GM12801 (cell line): ENCODE measurements at regions not wholly inside any gene's neighbourhood (a gene's known extent, or its start where the extent isn't known, plus 50 kb on each side); places are given as distances from the start of the nearest gene placed in this dataset.

ENCODE experiments used
- TF ChIP-seq, protein P1 (sequence below): IDR thresholded peaks from one replicate; pipeline ENCODE4 v1.5.1; 2011; ENCODE audit warnings: control low read depth; ENCODE audit not compliant: insufficient read length; ENCODE audit errors: extremely low read depth

DNA sequence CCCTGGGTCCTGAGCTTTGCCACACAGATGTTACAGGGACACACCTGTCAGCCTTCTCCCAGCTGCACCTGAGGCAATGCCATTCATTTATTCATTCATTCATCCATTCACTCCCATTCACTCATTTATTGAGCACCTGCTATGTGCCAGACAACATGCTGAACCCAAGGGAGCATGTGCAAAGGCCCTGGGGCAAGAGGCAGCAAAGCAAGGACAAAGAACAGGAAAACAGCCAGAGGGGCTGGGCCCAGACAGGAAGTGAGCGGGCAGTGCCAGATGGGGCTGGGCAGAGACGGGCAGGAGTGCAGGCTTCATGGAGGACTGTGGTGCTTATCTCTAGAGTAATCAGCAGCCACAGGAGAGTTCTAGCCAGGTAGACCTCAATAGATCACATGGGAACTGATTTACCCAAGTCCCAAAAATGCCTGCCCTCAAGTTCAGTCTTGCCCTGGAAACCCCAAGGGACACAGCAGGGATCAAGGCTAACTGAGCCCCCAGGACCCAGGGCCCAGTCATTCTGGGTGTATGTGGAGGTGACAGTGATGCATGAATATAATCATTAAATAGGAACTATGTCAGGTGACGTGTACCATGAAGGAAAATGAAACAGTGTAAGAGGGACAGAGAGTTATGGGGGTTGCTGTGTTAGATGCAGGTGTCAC lies 530.3 kb downstream of the MATN1 start:
- TF ChIP-seq, protein P1, sequence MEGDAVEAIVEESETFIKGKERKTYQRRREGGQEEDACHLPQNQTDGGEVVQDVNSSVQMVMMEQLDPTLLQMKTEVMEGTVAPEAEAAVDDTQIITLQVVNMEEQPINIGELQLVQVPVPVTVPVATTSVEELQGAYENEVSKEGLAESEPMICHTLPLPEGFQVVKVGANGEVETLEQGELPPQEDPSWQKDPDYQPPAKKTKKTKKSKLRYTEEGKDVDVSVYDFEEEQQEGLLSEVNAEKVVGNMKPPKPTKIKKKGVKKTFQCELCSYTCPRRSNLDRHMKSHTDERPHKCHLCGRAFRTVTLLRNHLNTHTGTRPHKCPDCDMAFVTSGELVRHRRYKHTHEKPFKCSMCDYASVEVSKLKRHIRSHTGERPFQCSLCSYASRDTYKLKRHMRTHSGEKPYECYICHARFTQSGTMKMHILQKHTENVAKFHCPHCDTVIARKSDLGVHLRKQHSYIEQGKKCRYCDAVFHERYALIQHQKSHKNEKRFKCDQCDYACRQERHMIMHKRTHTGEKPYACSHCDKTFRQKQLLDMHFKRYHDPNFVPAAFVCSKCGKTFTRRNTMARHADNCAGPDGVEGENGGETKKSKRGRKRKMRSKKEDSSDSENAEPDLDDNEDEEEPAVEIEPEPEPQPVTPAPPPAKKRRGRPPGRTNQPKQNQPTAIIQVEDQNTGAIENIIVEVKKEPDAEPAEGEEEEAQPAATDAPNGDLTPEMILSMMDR: no peak

DNA sequence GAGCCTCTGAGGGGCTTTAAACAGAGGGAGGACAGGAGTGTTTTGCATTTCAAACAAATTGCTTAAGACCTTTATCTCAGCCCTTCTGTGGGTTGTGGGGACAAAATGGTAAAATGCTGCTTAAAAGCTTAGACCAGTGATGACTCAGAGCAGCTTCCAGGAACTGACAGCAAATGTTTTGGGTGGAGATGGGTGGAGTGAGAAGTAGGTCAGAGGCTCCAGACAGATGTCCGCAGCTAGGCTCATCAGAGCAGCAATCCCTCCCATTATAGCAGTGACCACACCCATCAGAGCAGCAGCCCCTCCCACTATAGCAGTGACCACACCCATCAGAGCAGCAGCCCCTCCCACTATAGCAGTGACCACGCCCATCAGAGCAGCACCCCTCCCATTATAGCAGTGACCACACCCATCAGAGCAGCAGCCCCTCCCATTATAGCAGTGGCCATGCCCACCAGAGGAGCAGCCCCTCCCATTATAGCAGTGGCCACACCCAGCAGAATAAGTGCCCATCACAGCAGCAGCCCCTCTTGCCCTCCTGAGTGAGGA lies 532.2 kb downstream of the MATN1 start:
- TF ChIP-seq, protein P1: no peak

DNA sequence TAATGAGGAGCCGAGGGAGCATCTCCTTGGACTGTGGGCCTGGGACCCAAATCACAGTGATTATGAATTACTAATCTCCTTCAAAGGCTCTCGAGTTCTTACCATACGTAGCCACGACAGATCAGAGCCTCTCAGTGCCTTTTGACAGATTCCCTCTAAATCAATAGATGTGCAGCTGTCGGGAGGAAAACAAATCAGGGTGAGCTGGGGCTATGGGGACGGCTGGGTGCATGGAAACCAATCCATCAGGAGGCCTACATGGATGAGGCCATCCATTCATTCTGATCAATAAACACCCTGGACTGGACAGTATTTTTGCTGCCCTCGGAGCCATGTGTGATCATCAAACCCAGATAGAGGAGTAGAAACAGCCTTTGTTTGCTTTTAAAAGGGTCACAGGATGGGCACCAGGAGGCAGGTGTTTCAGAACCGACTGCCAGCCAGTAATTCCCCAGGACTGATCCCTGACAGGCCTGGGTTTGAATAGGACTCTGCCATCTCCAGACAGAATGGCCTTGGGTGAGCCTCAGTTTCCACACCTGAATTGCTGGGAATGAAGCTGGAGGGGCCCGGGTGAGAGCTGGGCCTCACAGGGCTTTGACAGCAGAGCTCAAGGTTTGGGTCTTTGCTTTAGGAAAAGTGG lies 532.8 kb downstream of the MATN1 start:
- TF ChIP-seq, protein P1: no peak

DNA sequence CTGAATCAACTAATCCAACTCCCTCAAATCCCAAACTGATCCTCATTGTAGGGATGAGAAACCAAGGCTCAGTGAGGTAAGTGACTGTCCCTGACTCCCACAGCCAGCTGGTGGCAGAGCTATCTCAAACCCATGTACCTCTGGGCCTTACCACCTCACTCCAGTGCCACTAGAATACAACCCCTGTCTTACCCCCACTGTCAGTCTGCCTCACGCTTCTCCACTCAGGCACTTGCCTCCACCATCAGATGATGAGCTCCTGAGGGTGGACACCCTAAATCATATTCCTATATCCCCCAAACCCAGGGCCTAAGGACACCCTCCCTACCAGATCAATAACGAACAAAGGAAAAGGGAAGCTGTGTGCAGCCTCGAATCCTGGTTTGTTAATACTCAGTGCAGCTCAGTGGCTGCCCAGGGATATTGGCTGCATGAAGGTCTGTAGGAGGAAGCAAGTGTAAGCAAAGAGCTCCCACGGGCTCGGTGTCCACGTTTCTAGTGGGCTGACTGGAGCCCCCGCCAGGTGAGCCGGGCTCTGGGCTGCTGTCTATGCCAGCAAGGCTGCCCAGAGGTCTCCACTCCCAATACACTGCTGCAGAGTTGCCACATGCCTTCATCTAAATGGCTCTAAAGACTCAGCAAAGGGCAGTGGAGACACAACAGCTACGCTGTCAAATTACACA lies 533.4 kb downstream of the MATN1 start:
- TF ChIP-seq, protein P1: no peak

DNA sequence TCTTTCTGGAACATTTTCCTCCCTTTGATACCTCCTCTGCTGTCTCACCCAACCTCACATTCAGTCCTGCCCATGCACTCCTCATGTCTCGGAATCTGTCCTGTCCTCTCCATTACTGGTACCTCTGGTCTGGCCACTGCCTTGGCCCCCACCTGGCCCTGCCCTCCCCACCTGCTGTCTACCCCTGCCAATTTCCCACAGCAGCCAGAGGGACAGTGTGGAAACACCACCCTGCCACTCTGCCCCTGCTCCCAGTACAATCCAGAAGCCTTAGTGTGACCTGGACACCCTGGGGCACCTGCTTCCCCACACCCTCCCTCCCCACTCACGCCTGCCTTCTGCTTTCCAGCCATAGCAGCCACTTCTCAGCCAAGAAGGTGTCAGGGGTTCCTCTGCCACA lies 534.4 kb downstream of the MATN1 start:
- TF ChIP-seq, protein P1: no peak

DNA sequence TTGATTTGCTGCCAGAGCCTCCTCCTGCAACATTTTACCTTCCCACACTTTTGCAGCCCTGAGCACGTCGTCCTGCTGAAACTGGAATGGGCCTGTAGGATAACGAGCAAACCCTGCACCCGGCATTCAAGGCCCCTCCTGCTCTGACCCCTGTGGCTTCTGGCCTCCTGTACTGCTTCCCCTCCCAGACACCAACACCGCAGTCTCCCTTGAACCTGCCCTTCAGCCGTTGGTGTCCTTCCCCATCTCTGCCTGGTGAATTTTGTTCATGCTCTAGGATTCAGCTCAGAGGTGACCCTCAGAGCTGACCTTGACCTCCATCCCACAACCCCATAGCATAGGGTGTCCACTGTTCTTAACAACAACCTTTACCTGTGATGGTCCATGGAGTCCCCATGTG lies 535.1 kb downstream of the MATN1 start:
- TF ChIP-seq, protein P1: no peak

DNA sequence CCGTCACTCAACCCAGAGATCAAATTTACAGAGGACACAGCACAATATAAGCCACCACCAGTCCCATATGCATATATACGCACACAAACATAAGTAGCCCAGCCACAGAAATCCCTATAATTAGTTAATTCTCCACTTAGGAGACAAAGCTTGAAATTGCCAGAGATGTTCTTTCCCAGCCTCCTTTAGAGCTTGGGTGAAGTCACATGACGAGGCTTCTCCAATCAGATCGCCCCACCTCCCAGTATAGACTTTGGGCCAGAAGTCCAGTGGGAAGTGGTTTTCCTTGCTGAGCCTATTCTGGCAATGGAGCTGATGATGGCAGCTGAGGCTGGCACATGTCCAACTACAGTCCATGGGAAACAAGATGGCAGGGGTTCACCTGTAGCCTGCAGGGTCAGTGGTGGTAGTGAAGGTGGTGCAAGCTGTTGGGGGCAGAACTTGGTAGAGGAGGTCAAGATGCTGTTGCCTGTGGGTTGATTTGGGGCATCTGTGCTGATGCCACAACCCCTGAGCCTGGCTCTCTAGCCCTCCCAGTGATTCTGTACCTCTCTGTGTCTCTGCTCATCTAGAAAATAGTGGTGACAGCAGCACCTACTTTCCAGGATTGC lies 535.9 kb downstream of the MATN1 start:
- TF ChIP-seq, protein P1: no peak
